GM12878 (cell line): ENCODE measurements at regions not wholly inside any gene's neighbourhood (a gene's known extent, or its start where the extent isn't known, plus 50 kb on each side); places are given as distances from the start of the nearest gene placed in this dataset.

Source experiments
- BCL3 ChIP-seq: IDR thresholded peaks from 2 replicates; pipeline ENCODE4 v1.6.1; 2011; ENCODE audit warnings: borderline replicate concordance, low read depth, mild to moderate bottlenecking, moderate library complexity, low read length; ENCODE audit not compliant: insufficient read depth, poor library complexity, severe bottlenecking
- BCLAF1 ChIP-seq: fragments of 450-650 bp; IDR thresholded peaks from 2 replicates; pipeline ENCODE4 v1.6.1; 2017; ENCODE audit warnings: antibody characterized with exemption, mild to moderate bottlenecking, moderate library complexity
- BHLHE40 ChIP-seq, 2 experiments: fragments of 450-650 bp in 1 of 2; IDR thresholded peaks; 2 replicates each; pipeline ENCODE4 v1.6.1; 2011 to 2017; ENCODE audit warnings: low read depth in 2 of 2, borderline replicate concordance in 1 of 2, improper control_type of control experiment in 1 of 2, low read length in 1 of 2, mild to moderate bottlenecking in 1 of 2
- E2F4 ChIP-seq: IDR thresholded peaks from 2 replicates; pipeline ENCODE4 v1.6.1; 2012; ENCODE audit warnings: low read depth, low read length, improper control_type of control experiment
- ESRRA ChIP-seq: IDR thresholded peaks from 2 replicates; pipeline ENCODE4 v1.6.1; 2012; ENCODE audit warnings: mild to moderate bottlenecking, low read length, improper control_type of control experiment
- IRF3 ChIP-seq: fragments of 450-650 bp; IDR thresholded peaks from 2 replicates; pipeline ENCODE4 v1.6.1; 2014; ENCODE audit warnings: mild to moderate bottlenecking
- MXI1 ChIP-seq: fragments of 150-350 bp; IDR thresholded peaks from 2 replicates; pipeline ENCODE4 v1.6.1; 2011; ENCODE audit warnings: low read depth, mild to moderate bottlenecking, inconsistent platforms, low read length, improper control_type of control experiment
- PKNOX1 ChIP-seq: fragments of 450-650 bp; IDR thresholded peaks from 2 replicates; pipeline ENCODE4 v1.6.1; 2016; ENCODE audit warnings: mild to moderate bottlenecking
- RFX5 ChIP-seq: IDR thresholded peaks from 2 replicates; pipeline ENCODE4 v1.6.1; 2011; ENCODE audit warnings: low read depth, low read length, improper control_type of control experiment
- USF2 ChIP-seq: IDR thresholded peaks from 2 replicates; pipeline ENCODE4 v1.6.1; 2011; ENCODE audit warnings: low read depth, low read length, improper control_type of control experiment, borderline replicate concordance
- WRNIP1 ChIP-seq: IDR thresholded peaks from 2 replicates; pipeline ENCODE4 v1.6.1; 2011; ENCODE audit warnings: low read depth, low read length, improper control_type of control experiment, borderline replicate concordance
- ZNF687 ChIP-seq: fragments of 450-650 bp; IDR thresholded peaks from 2 replicates; pipeline ENCODE4 v1.6.1; 2017; ENCODE audit warnings: mild to moderate bottlenecking, moderate library complexity

- TF ChIP-seq IRF3, result no peak
- no peak for TF ChIP-seq ESRRA
- no peak for TF ChIP-seq E2F4
- no peak for TF ChIP-seq USF2
- no peak for TF ChIP-seq PKNOX1
- no peak for TF ChIP-seq MXI1
- no peak for TF ChIP-seq RFX5
- TF ChIP-seq BCL3, result no peak
- no peak for TF ChIP-seq WRNIP1
- TF ChIP-seq ZNF687, result no peak
- TF ChIP-seq BCLAF1, result no peak
- no peak for TF ChIP-seq BHLHE40 (IDR thresholded peaks at IDR 0.05; ENCODE audit: borderline replicate concordance in 1 of 2, low read depth in 2 of 2, low read length in 1 of 2)
These were observed 521.6 kb downstream of the SNAPC1 start for GRCh38 chr14:62283837-62284236.
